HL-60 (cell line): ENCODE measurements at regions not wholly inside any gene's neighbourhood (a gene's known extent, or its start where the extent isn't known, plus 50 kb on each side); places are given as distances from the start of the nearest gene placed in this dataset.

Source experiments
- DNase-seq, 2 experiments: peaks; one replicate each; pipeline ENCODE4 v3.0.0-alpha.2; 2010 to 2020; ENCODE audit warnings: low read depth in 1 of 2, low spot score in 1 of 2
- H3K27ac ChIP-seq: fragments of 250-450 bp; sonication (Bioruptor Pico); replicated peaks from 2 replicates; pipeline ENCODE4 v1.5.1; 2020; ENCODE audit warnings: mild to moderate bottlenecking, moderate library complexity
- H3K27me3 ChIP-seq: fragments of 250-450 bp; sonication (Bioruptor Pico); 2 replicates; pipeline ENCODE4 v1.5.1; 2021; ENCODE audit warnings: mild to moderate bottlenecking, moderate library complexity; ENCODE audit not compliant: insufficient read depth, poor library complexity, severe bottlenecking
- H3K4me3 ChIP-seq: replicated peaks from 2 replicates; pipeline ENCODE4 v1.5.1; 2011; ENCODE audit warnings: mild to moderate bottlenecking, control low read depth, low read length; ENCODE audit not compliant: insufficient read depth
- GABPA ChIP-seq: IDR thresholded peaks from 2 replicates; pipeline ENCODE4 v1.6.1; 2012; ENCODE audit warnings: low read depth
- POLR2AphosphoS5 ChIP-seq: IDR thresholded peaks from 2 replicates; pipeline ENCODE4 v1.6.1; 2012; ENCODE audit warnings: low read depth
- REST ChIP-seq: IDR thresholded peaks from 2 replicates; pipeline ENCODE4 v1.6.1; 2012; ENCODE audit warnings: low read depth; ENCODE audit not compliant: insufficient replicate concordance
- SPI1 ChIP-seq: IDR thresholded peaks from 2 replicates; pipeline ENCODE4 v1.6.1; 2012; ENCODE audit warnings: low read depth, mild to moderate bottlenecking, borderline replicate concordance
- TF ChIP-seq, protein P1 (sequence below): IDR thresholded peaks from one replicate; pipeline ENCODE4 v1.5.1; 2011; ENCODE audit warnings: low read length, control low read depth, inconsistent platforms; ENCODE audit not compliant: insufficient read depth

GRCh38 chr9:107905308-107906020, 415.9 kb upstream of the KLF4 start:
- no peak for DNase-seq
- Histone ChIP-seq H3K27me3 (no peaks in the 10 kb centered on the region), H3K27ac (no peak overlapping the region), H3K4me3 (no peak overlapping the region)
- TF ChIP-seq GABPA (no peak), POLR2AphosphoS5 (no peak), SPI1 (no peak), REST (no peak)
- TF ChIP-seq, protein P1, sequence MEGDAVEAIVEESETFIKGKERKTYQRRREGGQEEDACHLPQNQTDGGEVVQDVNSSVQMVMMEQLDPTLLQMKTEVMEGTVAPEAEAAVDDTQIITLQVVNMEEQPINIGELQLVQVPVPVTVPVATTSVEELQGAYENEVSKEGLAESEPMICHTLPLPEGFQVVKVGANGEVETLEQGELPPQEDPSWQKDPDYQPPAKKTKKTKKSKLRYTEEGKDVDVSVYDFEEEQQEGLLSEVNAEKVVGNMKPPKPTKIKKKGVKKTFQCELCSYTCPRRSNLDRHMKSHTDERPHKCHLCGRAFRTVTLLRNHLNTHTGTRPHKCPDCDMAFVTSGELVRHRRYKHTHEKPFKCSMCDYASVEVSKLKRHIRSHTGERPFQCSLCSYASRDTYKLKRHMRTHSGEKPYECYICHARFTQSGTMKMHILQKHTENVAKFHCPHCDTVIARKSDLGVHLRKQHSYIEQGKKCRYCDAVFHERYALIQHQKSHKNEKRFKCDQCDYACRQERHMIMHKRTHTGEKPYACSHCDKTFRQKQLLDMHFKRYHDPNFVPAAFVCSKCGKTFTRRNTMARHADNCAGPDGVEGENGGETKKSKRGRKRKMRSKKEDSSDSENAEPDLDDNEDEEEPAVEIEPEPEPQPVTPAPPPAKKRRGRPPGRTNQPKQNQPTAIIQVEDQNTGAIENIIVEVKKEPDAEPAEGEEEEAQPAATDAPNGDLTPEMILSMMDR = no peak

DNA sequence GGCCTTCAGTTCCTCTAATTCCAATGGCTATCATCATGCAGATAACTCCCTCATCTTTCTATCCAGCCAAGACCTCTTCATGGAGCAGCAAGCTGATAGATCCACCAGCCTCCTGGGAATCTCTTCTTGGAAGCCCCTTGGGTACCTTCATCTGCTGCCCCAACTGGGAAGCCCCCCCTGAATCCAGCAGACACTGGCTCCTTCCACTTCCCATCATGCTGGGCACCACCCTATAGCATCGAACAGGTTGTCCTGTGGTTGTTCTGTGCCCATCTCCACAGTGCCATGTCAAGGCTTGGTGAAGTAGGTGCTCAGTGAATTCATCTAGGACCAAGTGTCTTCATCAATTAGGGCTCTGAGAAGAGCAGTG, 410.4 kb upstream of the KLF4 start:
- Histone ChIP-seq H3K4me3 (no peak overlapping the region), H3K27me3 (no peaks in the 10 kb centered on the region), H3K27ac (no peak overlapping the region)
- TF ChIP-seq POLR2AphosphoS5 (no peak), REST (no peak), SPI1 (no peak), GABPA (no peak)
- TF ChIP-seq, protein P1 = no peak
- DNase-seq = no peak

DNA sequence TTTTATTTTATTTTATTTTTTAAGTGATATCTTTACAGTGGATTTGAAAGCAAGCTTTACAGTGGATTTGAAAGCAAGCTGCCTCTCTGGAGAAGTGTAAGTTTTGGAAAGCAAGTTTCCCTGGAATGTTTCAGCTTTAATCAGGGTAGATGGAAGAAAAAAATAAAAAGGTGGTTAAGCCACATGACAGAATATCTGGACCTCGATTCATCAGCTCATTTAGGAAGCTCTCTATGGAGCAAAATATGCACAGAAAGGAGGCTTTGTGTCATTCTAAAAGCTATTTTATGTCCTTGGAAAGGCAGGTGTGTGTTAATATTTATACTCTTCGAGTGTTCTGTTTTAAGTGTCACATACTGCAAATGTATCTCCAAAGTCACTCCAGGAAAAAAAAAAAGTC, 409.2 kb upstream of the KLF4 start:
- no peak overlapping the region for H3K4me3 ChIP-seq
- TF ChIP-seq REST (no peak), SPI1 (no peak)
- TF ChIP-seq, protein P1 = no peak

More for the DNA sequence above, 409.2 kb upstream of the KLF4 start:
- Histone ChIP-seq H3K27ac (no peak overlapping the region), H3K27me3 (no peaks in the 10 kb centered on the region)
- DNase-seq = no peak
